Liver (tissue), 8 donors: ENCODE measurements at regions not wholly inside any gene's neighbourhood (a gene's known extent, or its start where the extent isn't known, plus 50 kb on each side); places are given as distances from the start of the nearest gene placed in this dataset.

Experiments
- DNase-seq: peaks from one replicate; pipeline ENCODE4 v3.0.0-alpha.2; 2017; ENCODE audit warnings: low spot score
- H3K27ac ChIP-seq, 2 donors: one replicate each; pipeline ENCODE4 v1.7.0; 2013; ENCODE audit warnings: inconsistent platforms in 2 of 2, low read length in 2 of 2, control low read depth in 1 of 2, low read depth in 1 of 2, mild to moderate bottlenecking in 1 of 2
- H3K27me3 ChIP-seq, 4 donors: one replicate each; pipeline versions ENCODE4 v1.6.1 to v1.7.0; 2013; ENCODE audit warnings: low read length in 3 of 4, inconsistent platforms in 1 of 4, mild to moderate bottlenecking in 1 of 4, moderate library complexity in 1 of 4; ENCODE audit not compliant: control insufficient read depth in 4 of 4, insufficient read depth in 4 of 4
- H3K36me3 ChIP-seq, 4 donors: one replicate each; pipeline versions ENCODE4 v1.6.1 to v1.7.0; 2013; ENCODE audit warnings: low read length in 3 of 4, mild to moderate bottlenecking in 3 of 4, low read depth in 1 of 4, moderate library complexity in 1 of 4; ENCODE audit not compliant: control insufficient read depth in 4 of 4, insufficient read depth in 3 of 4
- H3K4me1 ChIP-seq, 4 donors: one replicate each; pipeline versions ENCODE4 v1.6.1 to v1.7.0; 2013; ENCODE audit warnings: low read length in 3 of 4, mild to moderate bottlenecking in 3 of 4, moderate library complexity in 1 of 4; ENCODE audit not compliant: control insufficient read depth in 4 of 4, insufficient read depth in 4 of 4
- H3K4me3 ChIP-seq, 3 donors: one replicate each; pipeline versions ENCODE4 v1.6.1 to v1.7.0; 2013; ENCODE audit warnings: low read length in 3 of 3, control low read depth in 1 of 3, low read depth in 1 of 3, mild to moderate bottlenecking in 1 of 3
- H3K9ac ChIP-seq, 2 donors: one replicate each; pipeline ENCODE4 v1.7.0; 2013; ENCODE audit warnings: low read length in 2 of 2, mild to moderate bottlenecking in 2 of 2, moderate library complexity in 2 of 2, control low read depth in 1 of 2, low read depth in 1 of 2
- H3K9me3 ChIP-seq, 4 donors: one replicate each; pipeline versions ENCODE4 v1.6.1 to v1.7.0; 2013; ENCODE audit warnings: low read length in 3 of 4; ENCODE audit not compliant: control insufficient read depth in 4 of 4
- ATF3 ChIP-seq: IDR thresholded peaks from 2 replicates; pipeline ENCODE4 v1.6.1; 2016; ENCODE audit warnings: antibody characterized with exemption
- EGR1 ChIP-seq, 2 donors: IDR thresholded peaks; 2 replicates each; pipeline ENCODE4 v1.6.1; 2016 to 2018; ENCODE audit warnings: antibody characterized with exemption in 2 of 2, low read depth in 2 of 2
- FOXA1 ChIP-seq: IDR thresholded peaks from 2 replicates; pipeline ENCODE4 v1.6.1; 2016; ENCODE audit warnings: antibody characterized with exemption
- FOXA2 ChIP-seq: IDR thresholded peaks from 2 replicates; pipeline ENCODE4 v1.6.1; 2016; ENCODE audit warnings: antibody characterized with exemption
- GABPA ChIP-seq, 2 donors: IDR thresholded peaks in 1 of 2; conservative IDR thresholded peaks in 1 of 2; 2 replicates each; pipeline ENCODE4 v1.6.1; 2016; ENCODE audit warnings: antibody characterized with exemption in 2 of 2, mild to moderate bottlenecking in 1 of 2, moderate library complexity in 1 of 2
- HNF4G ChIP-seq: IDR thresholded peaks from 2 replicates; pipeline ENCODE4 v1.6.1; 2016; ENCODE audit warnings: antibody characterized with exemption
- MAX ChIP-seq: IDR thresholded peaks from 2 replicates; pipeline ENCODE4 v1.6.1; 2016; ENCODE audit warnings: antibody characterized with exemption
- NR2F2 ChIP-seq: IDR thresholded peaks from 2 replicates; pipeline ENCODE4 v1.6.1; 2016; ENCODE audit warnings: antibody characterized with exemption
- RAD21 ChIP-seq, 2 donors: IDR thresholded peaks; 2 replicates each; pipeline ENCODE4 v1.6.1; 2016; ENCODE audit warnings: antibody characterized with exemption in 2 of 2, mild to moderate bottlenecking in 2 of 2
- SP1 ChIP-seq: IDR thresholded peaks from 2 replicates; pipeline ENCODE4 v1.6.1; 2018; ENCODE audit warnings: antibody characterized with exemption, mild to moderate bottlenecking
- TAF1 ChIP-seq: conservative IDR thresholded peaks from 2 replicates; pipeline ENCODE4 v1.6.1; 2016; ENCODE audit warnings: antibody characterized with exemption, mild to moderate bottlenecking
- ZBTB33 ChIP-seq: IDR thresholded peaks from 2 replicates; pipeline ENCODE4 v1.6.1; 2016; ENCODE audit warnings: antibody characterized with exemption
- WGBS: extraction: QIAGEN DNeasy Blood & Tissue Kit; methylation state at CpG from one replicate; pipeline ENCODE4 v1.1.7; 2013; 5-methylcytosine and 5-hydroxymethylcytosine counted together
- TF ChIP-seq, protein P1 (sequence below): fragments of 150-350 bp; IDR thresholded peaks from 2 replicates; pipeline ENCODE4 v1.5.1; 2017; ENCODE audit warnings: improper control_type of control experiment, low read depth, low read length; ENCODE audit not compliant: missing input control
- TF ChIP-seq, protein P2 (sequence below): IDR thresholded peaks from 2 replicates; pipeline ENCODE4 v1.6.1; 2016; ENCODE audit warnings: antibody characterized with exemption, mild to moderate bottlenecking
- donor health status: healthy.
- donor health status: healthy.
- donor health status: healthy.
- donor health status: healthy.
- donor health status: healthy.

GRCh38 chr21:16116069-16116468 lies 386.3 kb downstream of the USP25 start (continued):
- TF ChIP-seq, protein P1, sequence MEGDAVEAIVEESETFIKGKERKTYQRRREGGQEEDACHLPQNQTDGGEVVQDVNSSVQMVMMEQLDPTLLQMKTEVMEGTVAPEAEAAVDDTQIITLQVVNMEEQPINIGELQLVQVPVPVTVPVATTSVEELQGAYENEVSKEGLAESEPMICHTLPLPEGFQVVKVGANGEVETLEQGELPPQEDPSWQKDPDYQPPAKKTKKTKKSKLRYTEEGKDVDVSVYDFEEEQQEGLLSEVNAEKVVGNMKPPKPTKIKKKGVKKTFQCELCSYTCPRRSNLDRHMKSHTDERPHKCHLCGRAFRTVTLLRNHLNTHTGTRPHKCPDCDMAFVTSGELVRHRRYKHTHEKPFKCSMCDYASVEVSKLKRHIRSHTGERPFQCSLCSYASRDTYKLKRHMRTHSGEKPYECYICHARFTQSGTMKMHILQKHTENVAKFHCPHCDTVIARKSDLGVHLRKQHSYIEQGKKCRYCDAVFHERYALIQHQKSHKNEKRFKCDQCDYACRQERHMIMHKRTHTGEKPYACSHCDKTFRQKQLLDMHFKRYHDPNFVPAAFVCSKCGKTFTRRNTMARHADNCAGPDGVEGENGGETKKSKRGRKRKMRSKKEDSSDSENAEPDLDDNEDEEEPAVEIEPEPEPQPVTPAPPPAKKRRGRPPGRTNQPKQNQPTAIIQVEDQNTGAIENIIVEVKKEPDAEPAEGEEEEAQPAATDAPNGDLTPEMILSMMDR, result no peak

DNA sequence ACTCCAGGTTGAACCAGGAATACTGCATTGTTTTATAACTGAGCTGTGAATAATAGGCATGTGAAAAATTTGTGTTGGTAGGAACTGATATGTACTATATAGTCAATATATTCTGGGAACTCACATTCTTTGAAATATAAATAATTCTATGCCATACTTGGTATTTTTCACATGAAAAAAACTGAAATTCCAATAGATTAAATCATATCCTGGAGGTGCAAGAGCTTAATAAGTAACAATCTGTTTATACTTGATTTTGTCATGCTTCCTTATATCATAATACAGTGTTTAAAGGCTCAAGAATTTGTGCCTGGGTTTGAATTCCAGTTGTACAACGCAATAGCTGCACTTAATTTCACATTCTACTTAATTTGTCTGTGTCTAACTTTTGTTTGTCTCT lies 387.0 kb downstream of the USP25 start:
- no peak overlapping the region for H3K4me3 ChIP-seq
- no peak overlapping the region for H3K9ac ChIP-seq

DNA sequence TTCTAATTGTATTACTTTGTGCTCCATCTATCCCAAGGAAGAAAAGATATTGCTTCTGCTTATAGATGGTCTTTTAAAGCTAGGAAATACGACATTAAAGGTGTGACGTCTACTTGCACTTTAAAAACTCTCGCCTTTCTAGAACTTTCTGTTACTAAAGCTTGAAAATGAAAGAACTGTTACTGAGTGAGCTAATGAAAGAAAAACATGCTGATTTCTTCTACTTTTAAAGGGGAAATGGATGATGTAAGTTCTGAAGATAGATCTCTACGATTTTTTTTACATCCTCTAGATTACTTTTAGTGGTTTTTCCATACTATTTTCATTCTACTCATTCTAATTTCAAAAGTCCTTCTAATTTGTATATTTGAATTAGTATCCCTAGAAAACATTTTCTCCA lies 387.5 kb downstream of the USP25 start:
- H3K27ac ChIP-seq, result no peak overlapping the region
- WGBS, result 80% methylated on average over 4 of the region's 4 CpGs
- H3K4me1 ChIP-seq, result no peaks in the 10 kb centered on the region
- H3K27me3 ChIP-seq, result peaks cover 0 to 3% (median 0%) of the 10 kb centered on the region in 4 donors
- H3K36me3 ChIP-seq, result no peaks in the 10 kb centered on the region
- DNase-seq, result no peak
- TF ChIP-seq NR2F2, result no peak
- H3K4me3 ChIP-seq, result no peak overlapping the region
- no peaks in the 10 kb centered on the region for H3K9me3 ChIP-seq
- no peak overlapping the region for H3K9ac ChIP-seq

More for the DNA sequence above, 387.0 kb downstream of the USP25 start:
- peaks cover 0 to 3% (median 0%) of the 10 kb centered on the region in 4 donors for H3K27me3 ChIP-seq
- WGBS, result 83% methylated on average over 1 of the region's 1 CpG
- no peaks in the 10 kb centered on the region for H3K9me3 ChIP-seq
- TF ChIP-seq EGR1 (IDR thresholded peaks at IDR 0.05; ENCODE audit: low read depth in 2 of 2) (no peak), MAX (no peak)
- no peak overlapping the region for H3K27ac ChIP-seq
- no peaks in the 10 kb centered on the region for H3K36me3 ChIP-seq
- H3K4me1 ChIP-seq, result no peaks in the 10 kb centered on the region
- no peak for DNase-seq

DNA sequence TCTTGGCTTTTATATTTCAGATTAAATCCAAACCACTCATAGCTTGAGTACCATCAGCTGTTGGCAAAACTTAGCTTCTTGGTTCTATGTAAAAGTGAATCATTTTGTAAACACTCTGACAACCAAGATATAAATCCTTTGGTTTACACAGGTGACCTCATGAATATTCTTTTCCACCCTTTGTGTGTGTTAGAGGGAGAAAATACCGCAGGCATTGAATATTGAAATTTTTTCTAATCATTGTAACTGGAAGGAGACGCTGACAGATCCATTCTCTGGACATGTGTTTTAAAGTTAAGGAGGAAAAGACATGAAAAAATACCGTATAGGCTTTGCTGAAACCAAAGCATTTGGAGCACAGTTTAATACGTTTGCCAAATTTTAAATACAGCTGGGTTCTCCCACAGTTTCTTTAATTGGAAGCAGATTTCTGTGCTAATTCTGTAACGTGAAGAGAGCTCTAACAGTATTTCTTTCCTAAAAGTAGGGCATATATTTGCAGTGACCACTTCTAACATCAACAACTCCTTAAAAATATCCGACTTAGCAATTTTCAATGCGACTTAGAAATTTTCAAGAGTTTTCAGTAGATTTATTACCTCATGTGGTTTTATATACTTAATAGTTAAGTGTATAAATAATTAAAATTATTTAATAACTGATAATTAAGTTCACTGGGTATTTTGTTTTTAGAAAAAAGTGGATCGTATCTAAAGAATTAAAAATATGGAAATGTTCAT lies 388.2 kb downstream of the USP25 start:
- DNase-seq, result no peak
- Histone ChIP-seq H3K4me1 (no peaks in the 10 kb centered on the region), H3K9me3 (peaks cover 0 to under 1% (median 0%) of the 10 kb centered on the region in 4 donors), H3K36me3 (no peaks in the 10 kb centered on the region), H3K9ac (no peak overlapping the region), H3K4me3 (no peak overlapping the region), H3K27ac (no peak overlapping the region), H3K27me3 (peaks cover 0 to 3% (median 0%) of the 10 kb centered on the region in 4 donors)
- WGBS, result 85% methylated on average over 8 of the region's 8 CpGs
- no peak for TF ChIP-seq FOXA2
- no peak for TF ChIP-seq ATF3
- TF ChIP-seq, protein P1, result no peak
- no peak for TF ChIP-seq NR2F2
- TF ChIP-seq, protein P2, sequence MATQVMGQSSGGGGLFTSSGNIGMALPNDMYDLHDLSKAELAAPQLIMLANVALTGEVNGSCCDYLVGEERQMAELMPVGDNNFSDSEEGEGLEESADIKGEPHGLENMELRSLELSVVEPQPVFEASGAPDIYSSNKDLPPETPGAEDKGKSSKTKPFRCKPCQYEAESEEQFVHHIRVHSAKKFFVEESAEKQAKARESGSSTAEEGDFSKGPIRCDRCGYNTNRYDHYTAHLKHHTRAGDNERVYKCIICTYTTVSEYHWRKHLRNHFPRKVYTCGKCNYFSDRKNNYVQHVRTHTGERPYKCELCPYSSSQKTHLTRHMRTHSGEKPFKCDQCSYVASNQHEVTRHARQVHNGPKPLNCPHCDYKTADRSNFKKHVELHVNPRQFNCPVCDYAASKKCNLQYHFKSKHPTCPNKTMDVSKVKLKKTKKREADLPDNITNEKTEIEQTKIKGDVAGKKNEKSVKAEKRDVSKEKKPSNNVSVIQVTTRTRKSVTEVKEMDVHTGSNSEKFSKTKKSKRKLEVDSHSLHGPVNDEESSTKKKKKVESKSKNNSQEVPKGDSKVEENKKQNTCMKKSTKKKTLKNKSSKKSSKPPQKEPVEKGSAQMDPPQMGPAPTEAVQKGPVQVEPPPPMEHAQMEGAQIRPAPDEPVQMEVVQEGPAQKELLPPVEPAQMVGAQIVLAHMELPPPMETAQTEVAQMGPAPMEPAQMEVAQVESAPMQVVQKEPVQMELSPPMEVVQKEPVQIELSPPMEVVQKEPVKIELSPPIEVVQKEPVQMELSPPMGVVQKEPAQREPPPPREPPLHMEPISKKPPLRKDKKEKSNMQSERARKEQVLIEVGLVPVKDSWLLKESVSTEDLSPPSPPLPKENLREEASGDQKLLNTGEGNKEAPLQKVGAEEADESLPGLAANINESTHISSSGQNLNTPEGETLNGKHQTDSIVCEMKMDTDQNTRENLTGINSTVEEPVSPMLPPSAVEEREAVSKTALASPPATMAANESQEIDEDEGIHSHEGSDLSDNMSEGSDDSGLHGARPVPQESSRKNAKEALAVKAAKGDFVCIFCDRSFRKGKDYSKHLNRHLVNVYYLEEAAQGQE, result no peak
- TF ChIP-seq EGR1 (IDR thresholded peaks at IDR 0.05; ENCODE audit: low read depth in 2 of 2), result no peak
- TF ChIP-seq HNF4G, result no peak
- no peak for TF ChIP-seq FOXA1
- no peak for TF ChIP-seq GABPA (IDR thresholded peaks at IDR 0.05 in 1 of 2, conservative IDR thresholded peaks at IDR 0.05 in 1 of 2)
- no peak for TF ChIP-seq SP1
- no peak for TF ChIP-seq ZBTB33
- TF ChIP-seq MAX, result no peak
- TF ChIP-seq RAD21 (IDR thresholded peaks at IDR 0.05), result no peak
- no peak for TF ChIP-seq TAF1
